AG10803 (cell line): ENCODE measurements at regions not wholly inside any gene's neighbourhood (a gene's known extent, or its start where the extent isn't known, plus 50 kb on each side); places are given as distances from the start of the nearest gene placed in this dataset.
A peak's percentile ranks its signal among the peaks of the same experiment; 100 is the strongest.

Experiments used
- DNase-seq: peaks from one replicate; pipeline ENCODE4 v3.0.0; 2010; ENCODE audit warnings: low read depth
- H3K4me3 ChIP-seq: 2 replicates; pipeline ENCODE4 v1.5.1; 2011; ENCODE audit warnings: mild to moderate bottlenecking, low read length, control low read depth
- CTCF ChIP-seq: conservative IDR thresholded peaks from 2 replicates; pipeline ENCODE4 v1.5.1; 2011; ENCODE audit warnings: mild to moderate bottlenecking, low read length, control low read depth, inconsistent platforms

GRCh38 chr7:93015779-93016481 is 101.8 kb downstream of the SAMD9 start:
- H3K4me3 ChIP-seq = no peak overlapping the region; the same call in 1 of the 2 replicates
- TF ChIP-seq CTCF = no peak
- DNase-seq = peak; percentile 77

DNA sequence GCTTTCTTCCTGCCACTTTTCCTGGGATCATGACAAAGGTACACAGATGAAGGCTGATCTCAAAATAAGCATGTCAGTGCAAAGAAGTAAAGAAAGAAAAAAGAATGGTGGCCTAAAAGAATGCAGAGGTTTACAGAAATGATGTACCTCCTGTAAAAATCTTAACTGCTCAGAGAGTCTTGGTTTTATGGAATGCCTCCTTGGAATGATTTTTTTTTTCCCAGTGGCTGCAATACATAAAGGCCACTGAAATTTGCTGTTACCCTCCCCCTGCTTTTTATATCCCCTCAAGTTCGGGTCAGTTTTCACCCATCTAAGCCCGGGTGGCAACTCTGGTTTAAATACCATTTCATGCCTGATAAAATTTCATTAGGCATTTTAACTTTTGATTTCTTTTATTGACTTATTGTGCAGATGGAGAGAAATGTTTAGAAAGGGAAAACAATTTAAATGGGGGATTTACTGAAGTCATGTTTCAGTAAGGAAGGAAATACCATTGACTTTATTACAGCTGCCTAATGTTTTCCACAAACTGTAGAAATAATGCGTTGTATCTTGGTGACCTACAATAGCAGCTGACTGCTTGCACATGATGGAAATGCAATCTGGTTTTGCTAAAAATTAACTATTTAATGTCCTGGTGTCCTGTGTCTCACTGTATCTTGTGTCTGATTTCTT is 102.5 kb downstream of the SAMD9 start:
- no peak overlapping the region; the same call in 1 of the 2 replicates for H3K4me3 ChIP-seq
- peak; percentile 83 for DNase-seq
- TF ChIP-seq CTCF = no peak

DNA sequence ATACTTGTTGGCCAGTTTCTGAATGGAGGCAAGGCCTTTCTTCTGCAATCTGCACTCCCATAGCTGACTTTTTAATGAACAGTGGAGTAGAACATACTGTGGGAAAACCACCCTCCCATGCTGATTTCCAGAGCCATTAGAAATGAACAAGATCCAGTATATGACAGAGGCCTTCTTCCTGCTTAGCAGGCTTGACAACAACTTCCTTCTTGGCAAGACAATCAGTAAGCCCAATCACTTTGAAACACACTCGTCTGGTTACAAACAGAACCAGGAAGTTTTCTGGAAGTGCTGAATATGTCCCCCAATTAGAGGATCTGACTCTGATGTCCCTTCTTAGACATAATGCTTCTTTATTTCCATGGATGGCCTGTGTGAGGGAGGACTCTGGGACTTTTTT is 103.4 kb downstream of the SAMD9 start:
- DNase-seq = peak; percentile 15
- no peak for TF ChIP-seq CTCF
- H3K4me3 ChIP-seq = no peak overlapping the region

DNA sequence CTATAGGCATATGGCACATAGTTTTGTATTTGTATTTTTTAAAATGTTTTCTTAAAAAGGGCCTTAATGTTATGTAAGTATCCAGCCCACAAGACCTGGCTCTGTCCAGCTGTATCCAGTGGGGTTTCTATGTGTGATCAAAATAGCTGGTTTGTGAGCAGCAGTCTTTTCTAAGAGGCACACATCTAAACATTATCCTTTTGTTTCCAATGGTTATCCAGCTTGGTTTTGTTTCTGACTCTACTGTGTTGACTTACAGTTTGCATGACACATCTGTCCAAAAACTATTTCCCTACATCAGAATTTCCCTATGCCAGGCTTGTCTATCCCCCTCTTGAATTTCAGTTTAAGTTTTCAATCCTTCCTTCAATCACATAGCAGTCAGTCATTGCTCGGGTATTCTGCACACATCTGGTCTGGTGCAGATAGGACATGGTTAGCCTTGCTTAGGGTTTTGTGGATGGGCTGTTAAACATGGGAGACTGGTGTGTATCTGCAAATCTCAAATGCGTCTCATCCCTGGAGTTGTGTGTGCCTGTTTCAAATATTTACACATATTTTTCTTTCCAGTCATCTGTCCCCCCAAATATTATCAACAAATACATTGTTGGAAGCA is 104.2 kb downstream of the SAMD9 start:
- H3K4me3 ChIP-seq = no peak overlapping the region
- TF ChIP-seq CTCF = no peak
- peak; percentile 8 for DNase-seq

- peak; percentile 97 for DNase-seq
- TF ChIP-seq CTCF = no peak
- no peak overlapping the region for H3K4me3 ChIP-seq
These were observed 106.2 kb downstream of the SAMD9 start for GRCh38 chr7:93011351-93012294.

DNA sequence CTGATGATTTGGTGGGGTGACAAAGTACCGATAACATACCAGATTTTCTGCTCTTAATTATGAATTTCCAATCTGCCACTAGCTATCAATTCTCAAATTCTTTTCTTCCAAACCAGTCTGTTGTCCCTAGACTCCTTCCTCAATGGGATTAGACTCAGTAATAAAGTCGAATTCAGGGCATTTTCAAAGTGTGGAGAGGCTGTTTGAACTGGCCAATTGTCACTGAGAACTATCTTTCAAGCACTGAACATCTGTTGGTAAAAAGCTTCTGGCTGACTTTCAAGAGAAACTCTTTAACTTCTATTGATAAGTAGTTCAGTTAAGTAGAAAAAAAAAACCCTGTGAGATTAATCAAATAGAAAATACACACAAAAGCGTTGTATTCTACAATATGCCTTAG is 108.9 kb downstream of the SAMD9 start:
- no peak for DNase-seq
- H3K4me3 ChIP-seq = no peak overlapping the region
- no peak for TF ChIP-seq CTCF
